SU-DHL-6 (cell line): ENCODE measurements at regions not wholly inside any gene's neighbourhood (a gene's known extent, or its start where the extent isn't known, plus 50 kb on each side); places are given as distances from the start of the nearest gene placed in this dataset.

Experiments used
- EZH2phosphoT487 ChIP-seq: fragments of 200-600 bp; sonication (generic), shearing (Covaris generic); conservative IDR thresholded peaks from 2 replicates; pipeline ENCODE4 v1.6.1; 2018; ENCODE audit warnings: mild to moderate bottlenecking, antibody characterized with exemption, low read length, moderate library complexity, mixed read lengths
- TF ChIP-seq, protein P1 (sequence below): fragments of 200-600 bp; sonication (generic); IDR thresholded peaks from one replicate; pipeline ENCODE4 v1.5.1; 2017; ENCODE audit warnings: antibody characterized with exemption, mild to moderate bottlenecking, low read length, moderate library complexity; ENCODE audit not compliant: insufficient read depth, poor library complexity, severe bottlenecking

DNA sequence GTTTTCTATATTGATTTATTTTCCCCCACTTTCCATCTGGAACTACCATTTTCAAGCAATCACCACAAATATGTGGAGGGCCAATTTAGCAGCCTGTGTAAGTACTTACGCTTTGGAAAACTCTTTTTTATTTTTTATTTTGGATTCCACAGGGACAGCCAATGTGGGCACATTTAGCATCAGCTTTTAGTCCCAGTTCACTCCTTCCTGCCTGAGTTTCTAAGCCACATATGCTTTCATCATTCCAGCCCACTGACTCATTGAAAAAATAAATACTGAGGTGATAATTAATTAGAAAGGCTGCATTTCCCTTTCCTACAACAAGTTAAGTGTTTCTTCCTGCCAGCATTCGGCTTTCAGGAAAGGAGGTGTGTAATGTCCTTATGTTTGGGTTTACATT is 76.8 kb downstream of the TMEM167A start:
- TF ChIP-seq, protein P1, sequence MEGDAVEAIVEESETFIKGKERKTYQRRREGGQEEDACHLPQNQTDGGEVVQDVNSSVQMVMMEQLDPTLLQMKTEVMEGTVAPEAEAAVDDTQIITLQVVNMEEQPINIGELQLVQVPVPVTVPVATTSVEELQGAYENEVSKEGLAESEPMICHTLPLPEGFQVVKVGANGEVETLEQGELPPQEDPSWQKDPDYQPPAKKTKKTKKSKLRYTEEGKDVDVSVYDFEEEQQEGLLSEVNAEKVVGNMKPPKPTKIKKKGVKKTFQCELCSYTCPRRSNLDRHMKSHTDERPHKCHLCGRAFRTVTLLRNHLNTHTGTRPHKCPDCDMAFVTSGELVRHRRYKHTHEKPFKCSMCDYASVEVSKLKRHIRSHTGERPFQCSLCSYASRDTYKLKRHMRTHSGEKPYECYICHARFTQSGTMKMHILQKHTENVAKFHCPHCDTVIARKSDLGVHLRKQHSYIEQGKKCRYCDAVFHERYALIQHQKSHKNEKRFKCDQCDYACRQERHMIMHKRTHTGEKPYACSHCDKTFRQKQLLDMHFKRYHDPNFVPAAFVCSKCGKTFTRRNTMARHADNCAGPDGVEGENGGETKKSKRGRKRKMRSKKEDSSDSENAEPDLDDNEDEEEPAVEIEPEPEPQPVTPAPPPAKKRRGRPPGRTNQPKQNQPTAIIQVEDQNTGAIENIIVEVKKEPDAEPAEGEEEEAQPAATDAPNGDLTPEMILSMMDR = no peak
- no peak for TF ChIP-seq EZH2phosphoT487
